RKO (cell line): ENCODE measurements at regions not wholly inside any gene's neighbourhood (a gene's known extent, or its start where the extent isn't known, plus 50 kb on each side); places are given as distances from the start of the nearest gene placed in this dataset.
A peak's percentile ranks its signal among the peaks of the same experiment; 100 is the strongest.

Source experiments
- DNase-seq: peaks from one replicate; pipeline ENCODE4 v3.0.0-alpha.2; 2016; ENCODE audit warnings: low spot score

- peak; percentile 86 for DNase-seq
Observed at GRCh38 chr21:35256468-35256988, 207.4 kb upstream of the RUNX1 start.

GRCh38 chr21:35254765-35255138, 205.7 kb upstream of the RUNX1 start:
- no peak for DNase-seq

GRCh38 chr21:35254006-35254764, 205.1 kb upstream of the RUNX1 start:
- DNase-seq, result no peak

- no peak for DNase-seq
Observed at GRCh38 chr21:35252831-35253230, 203.7 kb upstream of the RUNX1 start.

GRCh38 chr21:35249636-35250035, 200.5 kb upstream of the RUNX1 start:
- no peak for DNase-seq

GRCh38 chr21:35245879-35246278, 196.8 kb upstream of the RUNX1 start:
- DNase-seq, result no peak

- no peak for DNase-seq
Observed at GRCh38 chr21:35244514-35244913, 195.4 kb upstream of the RUNX1 start.

GRCh38 chr21:35243171-35243570, 194.1 kb upstream of the RUNX1 start:
- DNase-seq, result no peak

GRCh38 chr21:35239811-35240219, 190.7 kb upstream of the RUNX1 start:
- no peak for DNase-seq

- DNase-seq, result no peak
Observed at GRCh38 chr21:35238119-35238518, 189.0 kb upstream of the RUNX1 start.

- no peak for DNase-seq
Observed at GRCh38 chr21:35237287-35237686, 188.2 kb upstream of the RUNX1 start.

GRCh38 chr21:35236090-35236489, 187.0 kb upstream of the RUNX1 start:
- no peak for DNase-seq

- DNase-seq, result no peak
Observed at GRCh38 chr21:35234725-35235124, 185.6 kb upstream of the RUNX1 start.

GRCh38 chr21:35233756-35234155, 184.7 kb upstream of the RUNX1 start:
- no peak for DNase-seq

- peak; percentile 39 for DNase-seq
Observed at GRCh38 chr21:35232545-35233176, 183.6 kb upstream of the RUNX1 start.

- DNase-seq, result no peak
Observed at GRCh38 chr21:35231090-35231489, 182.0 kb upstream of the RUNX1 start.

GRCh38 chr21:35229290-35229689, 180.2 kb upstream of the RUNX1 start:
- no peak for DNase-seq

- no peak for DNase-seq
Observed at GRCh38 chr21:35227786-35228185, 178.7 kb upstream of the RUNX1 start.

GRCh38 chr21:35226968-35227744, 178.1 kb upstream of the RUNX1 start:
- DNase-seq, result no peak

- DNase-seq, result no peak
Observed at GRCh38 chr21:35226328-35226727, 177.2 kb upstream of the RUNX1 start.

- DNase-seq, result no peak
Observed at GRCh38 chr21:35225573-35225972, 176.5 kb upstream of the RUNX1 start.

GRCh38 chr21:35223480-35224156, 174.5 kb upstream of the RUNX1 start:
- DNase-seq, result no peak
